GM12878 (cell line): ENCODE measurements at regions not wholly inside any gene's neighbourhood (a gene's known extent, or its start where the extent isn't known, plus 50 kb on each side); places are given as distances from the start of the nearest gene placed in this dataset.

ENCODE experiments used
- ATAC-seq: fragments of 200-7000 bp; cut with Tn5 transposase; 3 replicates; pipeline ENCODE4 v1.9.1; 2020; ENCODE audit warnings: mild to moderate bottlenecking, moderate library complexity
- BruUV-seq: library from RNA; stranded (reverse); fragments of 400-500 nt; replicated peaks from 2 replicates; lab custom pipeline; 2021; lab: Mats Ljungman, UMichigan
- CTCF ChIA-PET: fragments of 300-600 bp; sonication (Branson Sonifier 250); formaldehyde crosslinking; extraction: SDS; loops from one replicate; lab custom pipeline; 2021; ENCODE audit warnings: inconsistent platforms; lab: Yijun Ruan, JAX
- POLR2A ChIA-PET: fragments of 350-600 bp; formaldehyde crosslinking; extraction: SDS; loops from one replicate; lab custom pipeline; 2021; ENCODE audit warnings: inconsistent platforms; lab: Charles Lee
- RAD21 ChIA-PET: fragments of 300-600 bp; sonication (Branson Sonifier 250); formaldehyde crosslinking; loops from one replicate; lab custom pipeline; 2023; ENCODE audit warnings: antibody characterized with exemption; ENCODE audit not compliant: unreplicated experiment; lab: Charles Lee
- SMC1A ChIA-PET: fragments of 300-600 bp; sonication (Branson Sonifier 250); formaldehyde crosslinking; loops from one replicate; lab custom pipeline; 2023; ENCODE audit not compliant: unreplicated experiment, uncharacterized antibody; lab: Charles Lee
- DNase-seq: peaks from one replicate; pipeline ENCODE4 v3.0.0-alpha.2; 2011; ENCODE audit warnings: low read depth, low spot score
- FAIRE-seq: peaks from 3 replicates; lab custom pipeline; 2011; peaks lifted over from hg19 to GRCh38; lab: Jason Lieb, UNC
- H2AFZ ChIP-seq: 2 replicates; pipeline ENCODE4 v1.6.0; 2011; ENCODE audit warnings: low read depth, low read length, control low read depth; ENCODE audit not compliant: control insufficient read depth
- H3K27ac ChIP-seq: 2 replicates; pipeline ENCODE4 v1.5.1; 2011; ENCODE audit warnings: control low read depth; ENCODE audit not compliant: control insufficient read depth, insufficient read depth
- H3K27me3 ChIP-seq, 2 experiments: replicated peaks in 1 of 2; 2 replicates each; pipeline versions ENCODE4 v1.6.0 to v1.6.1; 2011; ENCODE audit warnings: low read length in 1 of 2; ENCODE audit not compliant: control insufficient read depth in 2 of 2, insufficient read depth in 2 of 2
- H3K36me3 ChIP-seq, 2 experiments: 2 replicates each; pipeline ENCODE4 v1.5.1; 2011; ENCODE audit warnings: low read length in 1 of 2; ENCODE audit not compliant: control insufficient read depth in 2 of 2, insufficient read depth in 2 of 2
- H3K4me1 ChIP-seq: 2 replicates; pipeline ENCODE4 v1.6.1; 2011; ENCODE audit warnings: mild to moderate bottlenecking, low read length, moderate library complexity, mixed read lengths; ENCODE audit not compliant: control insufficient read depth, insufficient read depth
- H3K4me2 ChIP-seq: 2 replicates; pipeline ENCODE4 v1.6.0; 2011; ENCODE audit warnings: control low read depth; ENCODE audit not compliant: control insufficient read depth, insufficient read depth
- H3K4me3 ChIP-seq: fragments of 200-600 bp; sonication (generic); 2 replicates; pipeline ENCODE4 v1.5.1; 2016
- H3K79me2 ChIP-seq: 2 replicates; pipeline ENCODE4 v1.6.0; 2011; ENCODE audit warnings: low read length; ENCODE audit not compliant: control insufficient read depth, insufficient read depth
- H3K9ac ChIP-seq: 2 replicates; pipeline ENCODE4 v1.8.0; 2011; ENCODE audit warnings: low read length, control low read depth, mixed read lengths; ENCODE audit not compliant: control insufficient read depth, insufficient read depth
- H3K9me3 ChIP-seq: replicated peaks from 3 replicates; pipeline ENCODE4 v1.5.1; 2011; ENCODE audit warnings: mild to moderate bottlenecking, low read length; ENCODE audit not compliant: control insufficient read depth, insufficient read depth
- H4K20me1 ChIP-seq: 2 replicates; pipeline ENCODE4 v1.6.0; 2011; ENCODE audit not compliant: control insufficient read depth, insufficient read depth
- ATF7 ChIP-seq: fragments of 450-650 bp; IDR thresholded peaks from 2 replicates; pipeline ENCODE4 v1.6.1; 2016; ENCODE audit warnings: low read depth, mild to moderate bottlenecking
- GATAD2B ChIP-seq: fragments of 450-650 bp; conservative IDR thresholded peaks from 2 replicates; pipeline ENCODE4 v1.6.1; 2017; ENCODE audit warnings: low read depth, mild to moderate bottlenecking, moderate library complexity
- IKZF2 ChIP-seq, 2 experiments: fragments of 450-650 bp; IDR thresholded peaks; 2 replicates each; pipeline ENCODE4 v1.6.1; 2017; ENCODE audit warnings: mild to moderate bottlenecking in 2 of 2, moderate library complexity in 2 of 2
- NR2F1 ChIP-seq: fragments of 450-650 bp; conservative IDR thresholded peaks from 2 replicates; pipeline ENCODE4 v1.6.1; 2017; ENCODE audit warnings: mild to moderate bottlenecking
- POLR2AphosphoS2 ChIP-seq: IDR thresholded peaks from 2 replicates; pipeline ENCODE4 v1.6.1; 2011; ENCODE audit warnings: low read depth, mild to moderate bottlenecking, low read length, improper control_type of control experiment, moderate library complexity
- STAT3 ChIP-seq: IDR thresholded peaks from 2 replicates; pipeline ENCODE4 v1.6.1; 2011; ENCODE audit warnings: low read depth, low read length, improper control_type of control experiment
- ZNF24 ChIP-seq: fragments of 450-650 bp; IDR thresholded peaks from 2 replicates; pipeline ENCODE4 v1.6.1; 2017; ENCODE audit warnings: antibody characterized with exemption, mild to moderate bottlenecking
- WGBS: methylation state at CpG from one replicate; pipeline ENCODE4 v1.1.6; 2016; ENCODE audit warnings: low lambda C conversion rate; ENCODE audit not compliant: insufficient replicate concordance, insufficient coverage; ENCODE audit errors: missing lambda C conversion rate; 5-methylcytosine and 5-hydroxymethylcytosine counted together
- in situ Hi-C: fragments of 300-500 bp; cut with MboI; formaldehyde crosslinking; loops from 9 replicates; pipeline ENCODE4 v1.14.3; 2018; ENCODE audit warnings: mixed read lengths
- intact Hi-C: fragments of 100-400 bp; cut with micrococcal nuclease; formaldehyde crosslinking; loops from one replicate; pipeline ENCODE4 v1.14.2; 2022; ENCODE audit not compliant: unreplicated experiment
- TF ChIP-seq, protein P1 (sequence below): fragments of 150-350 bp; IDR thresholded peaks from 2 replicates; pipeline ENCODE4 v1.6.1; 2016; ENCODE audit warnings: low read depth, low read length
- TF ChIP-seq, protein P2 (sequence below): IDR thresholded peaks from 2 replicates; pipeline ENCODE4 v1.6.1; 2011; ENCODE audit warnings: low read depth, low read length, improper control_type of control experiment, borderline replicate concordance
- TF ChIP-seq, protein P3 (sequence below): fragments of 450-650 bp; IDR thresholded peaks from 2 replicates; pipeline ENCODE4 v1.6.1; 2018; ENCODE audit warnings: mild to moderate bottlenecking, low read depth, moderate library complexity; ENCODE audit not compliant: partially characterized antibody

DNA sequence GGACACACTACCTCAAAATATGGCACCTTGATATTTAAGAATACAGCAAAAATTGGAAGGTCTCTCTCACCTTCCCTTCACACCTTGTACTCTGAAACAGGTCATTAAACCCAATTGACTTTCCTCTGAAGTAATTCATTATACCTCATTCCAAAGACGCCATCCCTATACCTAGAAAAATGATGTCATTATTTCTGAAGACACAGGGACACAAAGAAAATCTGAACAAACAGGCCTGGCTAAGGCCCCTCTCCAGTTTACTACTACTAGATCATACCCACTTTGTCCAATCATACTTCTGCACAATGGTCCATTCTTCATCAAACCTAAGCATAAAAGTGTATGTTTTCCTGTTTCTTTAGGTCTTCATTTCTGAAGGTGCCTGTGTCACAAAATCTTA lies 156.9 kb downstream of the RASSF9 start:
- ATAC-seq, result no peak
- Histone ChIP-seq H3K4me2 (no peak overlapping the region), H3K9me3 (no peaks in the 10 kb centered on the region), H3K27me3 (no peaks in the 10 kb centered on the region), H3K4me1 (no peaks in the 10 kb centered on the region), H3K9ac (no peak overlapping the region), H3K27ac (no peak overlapping the region), H2AFZ (no peak overlapping the region)
- ChIA-PET RAD21 (no interaction called here), SMC1A (no interaction called here), POLR2A (no interaction called here)
- BruUV-seq, result no TSS peak
- intact Hi-C loops, result no loop called here
- no peak for TF ChIP-seq IKZF2 (IDR thresholded peaks at IDR 0.05)
- no peak for TF ChIP-seq ZNF24
- TF ChIP-seq POLR2AphosphoS2, result no peak
- TF ChIP-seq, all 136 proteins: peak for 0
- CTCF ChIA-PET, result no interaction called here
- FAIRE-seq, result no peak
- Histone ChIP-seq H3K4me3 (no peak overlapping the region), H3K36me3 (no peaks in the 10 kb centered on the region), H4K20me1 (no peaks in the 10 kb centered on the region), H3K79me2 (no peaks in the 10 kb centered on the region)
- 7% methylated on average over 1 of the region's 1 CpG for WGBS
- no peak for DNase-seq
- in situ Hi-C loops, result no loop called here

DNA sequence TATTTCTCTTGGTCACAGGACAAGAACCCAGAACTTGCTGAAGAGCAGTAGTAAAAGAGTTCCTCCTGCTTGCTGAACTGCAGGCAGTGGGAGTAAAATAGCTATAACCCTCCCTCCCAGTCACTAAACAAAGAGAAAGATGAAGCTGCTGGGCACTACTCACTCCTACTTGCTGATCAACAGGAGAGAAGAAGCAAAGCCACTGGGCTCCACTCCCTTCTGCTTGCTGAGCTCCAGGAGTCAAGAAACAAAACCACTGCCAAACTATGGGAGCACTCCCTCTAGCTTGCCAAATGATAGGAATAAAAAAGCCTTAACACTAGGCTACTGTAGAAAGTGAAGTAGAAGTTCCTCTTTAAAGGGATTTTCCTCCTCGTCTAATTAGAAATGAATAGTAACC lies 155.3 kb downstream of the RASSF9 start:
- ChIA-PET RAD21 (no interaction called here), SMC1A (no interaction called here), CTCF (no interaction called here), POLR2A (no interaction called here)
- no peak for ATAC-seq
- in situ Hi-C loops (no loop called here), intact Hi-C loops (no loop called here)
- Histone ChIP-seq H2AFZ (no peak overlapping the region), H3K4me2 (no peak overlapping the region), H4K20me1 (no peaks in the 10 kb centered on the region), H3K9ac (no peak overlapping the region), H3K79me2 (no peaks in the 10 kb centered on the region), H3K27me3 (no peaks in the 10 kb centered on the region), H3K9me3 (no peaks in the 10 kb centered on the region), H3K27ac (no peak overlapping the region), H3K36me3 (no peaks in the 10 kb centered on the region), H3K4me1 (no peaks in the 10 kb centered on the region), H3K4me3 (no peak overlapping the region)
- DNase-seq, result no peak
- WGBS, result 0% methylated on average over 1 of the region's 1 CpG
- FAIRE-seq, result no peak
- no TSS peak for BruUV-seq
- TF ChIP-seq, protein P1, sequence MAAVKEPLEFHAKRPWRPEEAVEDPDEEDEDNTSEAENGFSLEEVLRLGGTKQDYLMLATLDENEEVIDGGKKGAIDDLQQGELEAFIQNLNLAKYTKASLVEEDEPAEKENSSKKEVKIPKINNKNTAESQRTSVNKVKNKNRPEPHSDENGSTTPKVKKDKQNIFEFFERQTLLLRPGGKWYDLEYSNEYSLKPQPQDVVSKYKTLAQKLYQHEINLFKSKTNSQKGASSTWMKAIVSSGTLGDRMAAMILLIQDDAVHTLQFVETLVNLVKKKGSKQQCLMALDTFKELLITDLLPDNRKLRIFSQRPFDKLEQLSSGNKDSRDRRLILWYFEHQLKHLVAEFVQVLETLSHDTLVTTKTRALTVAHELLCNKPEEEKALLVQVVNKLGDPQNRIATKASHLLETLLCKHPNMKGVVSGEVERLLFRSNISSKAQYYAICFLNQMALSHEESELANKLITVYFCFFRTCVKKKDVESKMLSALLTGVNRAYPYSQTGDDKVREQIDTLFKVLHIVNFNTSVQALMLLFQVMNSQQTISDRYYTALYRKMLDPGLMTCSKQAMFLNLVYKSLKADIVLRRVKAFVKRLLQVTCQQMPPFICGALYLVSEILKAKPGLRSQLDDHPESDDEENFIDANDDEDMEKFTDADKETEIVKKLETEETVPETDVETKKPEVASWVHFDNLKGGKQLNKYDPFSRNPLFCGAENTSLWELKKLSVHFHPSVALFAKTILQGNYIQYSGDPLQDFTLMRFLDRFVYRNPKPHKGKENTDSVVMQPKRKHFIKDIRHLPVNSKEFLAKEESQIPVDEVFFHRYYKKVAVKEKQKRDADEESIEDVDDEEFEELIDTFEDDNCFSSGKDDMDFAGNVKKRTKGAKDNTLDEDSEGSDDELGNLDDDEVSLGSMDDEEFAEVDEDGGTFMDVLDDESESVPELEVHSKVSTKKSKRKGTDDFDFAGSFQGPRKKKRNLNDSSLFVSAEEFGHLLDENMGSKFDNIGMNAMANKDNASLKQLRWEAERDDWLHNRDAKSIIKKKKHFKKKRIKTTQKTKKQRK, result no peak
- TF ChIP-seq, protein P2, sequence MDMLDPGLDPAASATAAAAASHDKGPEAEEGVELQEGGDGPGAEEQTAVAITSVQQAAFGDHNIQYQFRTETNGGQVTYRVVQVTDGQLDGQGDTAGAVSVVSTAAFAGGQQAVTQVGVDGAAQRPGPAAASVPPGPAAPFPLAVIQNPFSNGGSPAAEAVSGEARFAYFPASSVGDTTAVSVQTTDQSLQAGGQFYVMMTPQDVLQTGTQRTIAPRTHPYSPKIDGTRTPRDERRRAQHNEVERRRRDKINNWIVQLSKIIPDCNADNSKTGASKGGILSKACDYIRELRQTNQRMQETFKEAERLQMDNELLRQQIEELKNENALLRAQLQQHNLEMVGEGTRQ, result no peak
- TF ChIP-seq, protein P3, sequence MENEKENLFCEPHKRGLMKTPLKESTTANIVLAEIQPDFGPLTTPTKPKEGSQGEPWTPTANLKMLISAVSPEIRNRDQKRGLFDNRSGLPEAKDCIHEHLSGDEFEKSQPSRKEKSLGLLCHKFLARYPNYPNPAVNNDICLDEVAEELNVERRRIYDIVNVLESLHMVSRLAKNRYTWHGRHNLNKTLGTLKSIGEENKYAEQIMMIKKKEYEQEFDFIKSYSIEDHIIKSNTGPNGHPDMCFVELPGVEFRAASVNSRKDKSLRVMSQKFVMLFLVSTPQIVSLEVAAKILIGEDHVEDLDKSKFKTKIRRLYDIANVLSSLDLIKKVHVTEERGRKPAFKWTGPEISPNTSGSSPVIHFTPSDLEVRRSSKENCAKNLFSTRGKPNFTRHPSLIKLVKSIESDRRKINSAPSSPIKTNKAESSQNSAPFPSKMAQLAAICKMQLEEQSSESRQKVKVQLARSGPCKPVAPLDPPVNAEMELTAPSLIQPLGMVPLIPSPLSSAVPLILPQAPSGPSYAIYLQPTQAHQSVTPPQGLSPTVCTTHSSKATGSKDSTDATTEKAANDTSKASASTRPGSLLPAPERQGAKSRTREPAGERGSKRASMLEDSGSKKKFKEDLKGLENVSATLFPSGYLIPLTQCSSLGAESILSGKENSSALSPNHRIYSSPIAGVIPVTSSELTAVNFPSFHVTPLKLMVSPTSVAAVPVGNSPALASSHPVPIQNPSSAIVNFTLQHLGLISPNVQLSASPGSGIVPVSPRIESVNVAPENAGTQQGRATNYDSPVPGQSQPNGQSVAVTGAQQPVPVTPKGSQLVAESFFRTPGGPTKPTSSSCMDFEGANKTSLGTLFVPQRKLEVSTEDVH, result no peak
- TF ChIP-seq STAT3 (no peak), NR2F1 (no peak), ATF7 (no peak), GATAD2B (no peak)
